HEK293T (cell line): ENCODE measurements at regions not wholly inside any gene's neighbourhood (a gene's known extent, or its start where the extent isn't known, plus 50 kb on each side); places are given as distances from the start of the nearest gene placed in this dataset.

Source experiments
- CTCF ChIA-PET: fragments of 350-600 bp; formaldehyde crosslinking; extraction: SDS; loops from one replicate; lab custom pipeline; 2021; ENCODE audit warnings: antibody characterized with exemption, inconsistent platforms; lab: Yijun Ruan, JAX
- POLR2A ChIA-PET: fragments of 350-600 bp; formaldehyde crosslinking; extraction: SDS; loops from one replicate; lab custom pipeline; 2020; ENCODE audit warnings: antibody characterized with exemption, inconsistent platforms; lab: Yijun Ruan, JAX
- DNase-seq: peaks from one replicate; pipeline ENCODE4 v3.0.0; 2012; ENCODE audit warnings: mixed read lengths; ENCODE audit errors: extremely low spot score
- ARNT ChIP-seq: fragments of 450-650 bp; IDR thresholded peaks from 2 replicates; pipeline ENCODE4 v1.6.1; 2017; ENCODE audit warnings: mild to moderate bottlenecking
- BHLHE40 ChIP-seq: fragments of 450-650 bp; IDR thresholded peaks from 2 replicates; pipeline ENCODE4 v1.6.1; 2016; ENCODE audit warnings: mild to moderate bottlenecking, moderate library complexity, borderline replicate concordance
- CTBP1 ChIP-seq: fragments of 450-650 bp; IDR thresholded peaks from 2 replicates; pipeline ENCODE4 v1.6.1; 2016; ENCODE audit warnings: borderline replicate concordance
- ELF4 ChIP-seq: fragments of 450-650 bp; IDR thresholded peaks from 2 replicates; pipeline ENCODE4 v1.6.1; 2017; ENCODE audit warnings: antibody characterized with exemption
- FOXA1 ChIP-seq: fragments of 450-650 bp; IDR thresholded peaks from 2 replicates; pipeline ENCODE4 v1.6.1; 2016; ENCODE audit warnings: mild to moderate bottlenecking
- FOXK2 ChIP-seq: fragments of 450-650 bp; IDR thresholded peaks from 2 replicates; pipeline ENCODE4 v1.6.1; 2016; ENCODE audit warnings: mild to moderate bottlenecking
- FOXM1 ChIP-seq: fragments of 450-650 bp; IDR thresholded peaks from 2 replicates; pipeline ENCODE4 v1.6.1; 2017; ENCODE audit warnings: mild to moderate bottlenecking, borderline replicate concordance
- HDGF ChIP-seq: fragments of 450-650 bp; IDR thresholded peaks from 2 replicates; pipeline ENCODE4 v1.6.1; 2017; ENCODE audit warnings: antibody characterized with exemption, borderline replicate concordance
- L3MBTL2 ChIP-seq: fragments of 450-650 bp; conservative IDR thresholded peaks from 2 replicates; pipeline ENCODE4 v1.6.1; 2016; ENCODE audit warnings: mild to moderate bottlenecking
- LEF1 ChIP-seq: fragments of 450-650 bp; IDR thresholded peaks from 2 replicates; pipeline ENCODE4 v1.6.1; 2017; ENCODE audit warnings: mild to moderate bottlenecking, borderline replicate concordance
- NFRKB ChIP-seq: fragments of 450-650 bp; IDR thresholded peaks from 2 replicates; pipeline ENCODE4 v1.6.1; 2016; ENCODE audit warnings: mild to moderate bottlenecking, moderate library complexity
- SP1 ChIP-seq: fragments of 450-650 bp; IDR thresholded peaks from 2 replicates; pipeline ENCODE4 v1.6.1; 2017
- SUZ12 ChIP-seq: fragments of 450-650 bp; IDR thresholded peaks from 2 replicates; pipeline ENCODE4 v1.6.1; 2016; ENCODE audit warnings: mild to moderate bottlenecking
- TARDBP ChIP-seq: fragments of 450-650 bp; IDR thresholded peaks from 2 replicates; pipeline ENCODE4 v1.6.1; 2016
- ZNF384 ChIP-seq: fragments of 450-650 bp; IDR thresholded peaks from 2 replicates; pipeline ENCODE4 v1.6.1; 2016
- TF ChIP-seq, protein P1 (sequence below): fragments of 450-650 bp; IDR thresholded peaks from 2 replicates; pipeline ENCODE4 v1.6.1; 2016

DNA sequence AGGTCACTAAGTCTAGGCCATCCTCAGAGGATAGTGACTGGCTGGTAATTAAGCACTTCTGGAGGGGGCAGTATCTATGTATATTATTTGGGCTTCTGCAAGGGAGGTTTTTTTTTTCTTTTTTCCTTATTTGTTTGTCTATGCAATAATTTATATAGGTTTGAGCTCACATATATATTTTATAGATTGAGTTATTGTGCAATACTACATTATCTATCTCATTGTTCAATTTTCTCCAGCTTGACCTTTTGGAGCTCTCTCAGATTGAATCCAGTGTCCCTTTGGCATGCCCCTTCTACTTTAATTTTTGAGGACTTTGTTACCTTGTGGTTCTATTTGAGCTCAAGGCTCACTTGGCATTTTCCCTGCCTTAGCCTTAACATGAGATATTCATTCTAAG lies 852.1 kb downstream of the KCNT2 start:
- no peak for DNase-seq
- ChIA-PET POLR2A (no interaction called here), CTCF (no interaction called here)
- TF ChIP-seq SP1 = no peak
- no peak for TF ChIP-seq L3MBTL2
- no peak for TF ChIP-seq NFRKB
- TF ChIP-seq BHLHE40 = no peak
- TF ChIP-seq ZNF384 = no peak
- TF ChIP-seq, protein P1, sequence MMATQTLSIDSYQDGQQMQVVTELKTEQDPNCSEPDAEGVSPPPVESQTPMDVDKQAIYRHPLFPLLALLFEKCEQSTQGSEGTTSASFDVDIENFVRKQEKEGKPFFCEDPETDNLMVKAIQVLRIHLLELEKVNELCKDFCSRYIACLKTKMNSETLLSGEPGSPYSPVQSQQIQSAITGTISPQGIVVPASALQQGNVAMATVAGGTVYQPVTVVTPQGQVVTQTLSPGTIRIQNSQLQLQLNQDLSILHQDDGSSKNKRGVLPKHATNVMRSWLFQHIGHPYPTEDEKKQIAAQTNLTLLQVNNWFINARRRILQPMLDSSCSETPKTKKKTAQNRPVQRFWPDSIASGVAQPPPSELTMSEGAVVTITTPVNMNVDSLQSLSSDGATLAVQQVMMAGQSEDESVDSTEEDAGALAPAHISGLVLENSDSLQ = no peak
- TF ChIP-seq FOXK2 = no peak
- no peak for TF ChIP-seq SUZ12

DNA sequence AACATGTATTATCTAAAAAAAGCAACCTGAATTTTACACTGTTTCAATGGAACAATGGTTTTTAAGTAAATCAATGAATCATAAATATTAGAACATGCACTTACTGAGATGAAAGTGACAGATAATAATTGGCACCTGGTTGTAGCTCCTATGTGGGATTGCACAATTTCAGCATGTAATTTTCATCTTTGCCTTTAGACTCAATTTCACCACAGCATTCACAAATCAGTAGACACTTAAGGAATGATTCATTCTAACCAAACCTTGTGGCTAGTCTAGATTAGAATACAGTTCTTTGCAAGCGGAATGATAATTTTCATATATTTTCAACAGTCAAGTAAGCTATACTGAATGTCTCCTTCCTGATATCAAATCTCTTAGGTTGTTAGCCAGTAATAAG lies 853.4 kb downstream of the KCNT2 start:
- ChIA-PET CTCF (no interaction called here), POLR2A (no interaction called here)

DNA sequence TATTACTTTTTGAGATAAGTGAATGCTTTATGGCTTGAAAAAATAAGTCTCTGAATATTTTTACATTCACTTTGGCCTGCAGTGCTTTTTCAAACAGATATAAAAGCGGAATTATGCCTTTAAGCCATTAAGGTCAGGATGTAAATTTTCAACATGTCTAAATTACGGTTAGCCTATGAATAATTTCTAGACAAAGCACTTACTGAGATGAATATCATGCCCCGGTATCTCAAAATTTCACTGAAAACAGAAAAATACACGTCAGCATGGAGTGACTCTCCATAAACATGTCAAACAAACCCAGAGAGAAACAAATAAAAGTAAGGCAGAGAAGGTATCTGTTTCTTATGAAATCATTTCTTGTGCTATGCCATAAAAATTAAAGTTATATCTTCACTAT lies 853.9 kb downstream of the KCNT2 start:
- ChIA-PET POLR2A (no interaction called here), CTCF (no interaction called here)
- TF ChIP-seq, protein P1 = no peak
- TF ChIP-seq FOXM1 = no peak
- TF ChIP-seq LEF1 = no peak
- no peak for TF ChIP-seq SP1
- TF ChIP-seq CTBP1 = no peak
- DNase-seq = no peak

More for the DNA sequence above, 853.4 kb downstream of the KCNT2 start:
- no peak for DNase-seq
- TF ChIP-seq, protein P1 = no peak
- TF ChIP-seq SP1 (no peak), LEF1 (no peak)

DNA sequence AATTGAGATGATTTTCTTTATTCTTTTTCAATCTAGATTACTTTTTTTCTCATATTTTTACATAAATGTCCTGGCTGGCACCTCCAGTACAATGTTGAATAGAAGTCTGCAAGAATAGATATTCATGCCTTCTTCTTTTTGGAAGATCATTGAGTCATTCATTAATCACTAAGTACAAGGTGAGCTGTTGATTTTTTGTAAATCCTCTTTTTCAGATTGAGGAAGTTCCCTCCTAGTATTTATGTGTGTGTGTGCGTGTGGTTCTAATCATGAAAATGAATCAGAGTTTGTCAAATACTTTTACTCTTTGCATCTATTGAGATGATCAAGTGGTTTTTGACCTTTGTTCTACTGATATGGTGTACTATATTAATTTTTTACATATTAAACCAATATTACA lies 859.3 kb downstream of the KCNT2 start:
- CTCF ChIA-PET = no interaction called here
- no peak for DNase-seq
- TF ChIP-seq FOXM1 (no peak), TARDBP (no peak), ELF4 (no peak), HDGF (no peak), FOXA1 (no peak), LEF1 (no peak), BHLHE40 (no peak), SUZ12 (no peak), L3MBTL2 (no peak), ARNT (no peak), FOXK2 (no peak), SP1 (no peak), CTBP1 (no peak), ZNF384 (no peak), NFRKB (no peak)
- TF ChIP-seq, protein P1 = no peak
- POLR2A ChIA-PET = no interaction called here

DNA sequence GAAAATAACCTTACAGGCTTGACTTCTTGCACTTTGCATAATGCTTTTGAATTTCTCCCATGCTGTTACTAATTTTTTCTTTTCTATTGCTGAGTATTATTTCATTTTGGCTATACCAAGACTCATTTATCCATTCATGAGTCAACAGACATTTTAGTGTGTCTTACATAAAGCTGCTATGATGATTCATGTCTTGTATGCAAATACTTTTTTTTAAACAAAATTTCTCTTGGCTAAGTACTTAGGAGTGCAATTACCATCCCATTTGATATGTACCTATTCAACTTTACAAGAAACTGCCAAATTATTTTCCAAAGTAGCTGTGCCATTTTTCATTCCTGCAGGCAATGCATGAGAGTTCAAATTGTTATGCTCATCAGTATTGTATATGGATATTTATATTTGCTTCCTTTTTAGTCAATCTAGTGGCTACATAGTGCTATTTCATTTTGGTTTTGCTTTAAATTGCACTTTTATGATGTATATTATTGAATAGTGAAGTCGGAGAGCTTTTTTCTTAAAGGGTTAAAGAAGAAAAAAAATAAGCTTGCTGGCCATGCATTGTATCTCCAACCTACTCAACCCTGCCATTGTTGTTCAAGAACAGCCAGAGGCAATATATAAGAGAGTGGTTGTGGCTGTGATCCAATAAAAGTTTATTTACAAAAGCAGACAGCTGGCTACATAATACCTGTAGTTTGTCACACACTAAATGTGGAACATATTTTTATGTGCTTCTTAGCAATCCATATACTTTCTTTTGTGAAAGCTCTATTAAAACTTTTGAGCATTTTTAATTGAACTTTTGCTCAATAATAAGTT lies 862.8 kb downstream of the KCNT2 start:
- ChIA-PET CTCF (no interaction called here), POLR2A (no interaction called here)
- no peak for TF ChIP-seq TARDBP
- TF ChIP-seq FOXM1 = no peak
- no peak for TF ChIP-seq SUZ12
- TF ChIP-seq L3MBTL2 = no peak
- no peak for DNase-seq

DNA sequence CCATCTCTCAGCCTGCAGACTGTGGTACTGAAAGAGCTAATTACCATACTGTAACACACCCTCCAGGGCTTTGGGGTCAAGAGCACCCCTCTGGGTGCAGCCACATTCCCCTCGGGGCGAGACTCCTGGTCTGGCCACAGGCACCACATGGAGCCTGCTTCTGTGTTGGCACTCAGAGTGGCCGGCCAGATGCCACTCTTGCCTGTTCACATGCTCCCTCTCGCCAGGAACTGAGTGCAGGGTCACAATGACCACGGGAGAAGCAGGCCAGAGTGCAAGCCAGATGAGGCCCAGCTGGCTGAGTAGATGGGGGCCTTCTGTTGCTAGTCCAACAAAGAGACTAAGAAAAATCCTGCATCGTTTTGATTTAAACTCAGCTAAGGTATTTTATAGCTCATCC lies 864.0 kb downstream of the KCNT2 start:
- TF ChIP-seq, protein P1 = no peak
- TF ChIP-seq CTBP1 (no peak), ARNT (no peak), FOXA1 (no peak), NFRKB (no peak), LEF1 (no peak), FOXM1 (no peak), TARDBP (no peak), L3MBTL2 (no peak), ZNF384 (no peak), HDGF (no peak), ELF4 (no peak)
- CTCF ChIA-PET = no interaction called here
- POLR2A ChIA-PET = no interaction called here
- no peak for DNase-seq
